D721Med (cell line): ENCODE measurements at regions not wholly inside any gene's neighbourhood (a gene's known extent, or its start where the extent isn't known, plus 50 kb on each side); places are given as distances from the start of the nearest gene placed in this dataset.
"Not testable (repeated sequence)": the region's sequence is repeated elsewhere in the genome, so short reads cannot be mapped to it uniquely, and the experiment has no call there.

Experiments used
- DNase-seq: peaks from one replicate; pipeline ENCODE4 v3.0.0; 2011; ENCODE audit warnings: low spot score; ENCODE audit not compliant: insufficient read length
- FAIRE-seq: peaks from 2 replicates; lab custom pipeline; 2011; peaks lifted over from hg19 to GRCh38; lab: Jason Lieb, UNC
- TF ChIP-seq, protein P1 (sequence below): IDR thresholded peaks from 2 replicates; pipeline ENCODE4 v1.5.1; 2012; ENCODE audit warnings: mild to moderate bottlenecking, control low read depth; ENCODE audit not compliant: insufficient read depth; ENCODE audit errors: missing control alignments

DNA sequence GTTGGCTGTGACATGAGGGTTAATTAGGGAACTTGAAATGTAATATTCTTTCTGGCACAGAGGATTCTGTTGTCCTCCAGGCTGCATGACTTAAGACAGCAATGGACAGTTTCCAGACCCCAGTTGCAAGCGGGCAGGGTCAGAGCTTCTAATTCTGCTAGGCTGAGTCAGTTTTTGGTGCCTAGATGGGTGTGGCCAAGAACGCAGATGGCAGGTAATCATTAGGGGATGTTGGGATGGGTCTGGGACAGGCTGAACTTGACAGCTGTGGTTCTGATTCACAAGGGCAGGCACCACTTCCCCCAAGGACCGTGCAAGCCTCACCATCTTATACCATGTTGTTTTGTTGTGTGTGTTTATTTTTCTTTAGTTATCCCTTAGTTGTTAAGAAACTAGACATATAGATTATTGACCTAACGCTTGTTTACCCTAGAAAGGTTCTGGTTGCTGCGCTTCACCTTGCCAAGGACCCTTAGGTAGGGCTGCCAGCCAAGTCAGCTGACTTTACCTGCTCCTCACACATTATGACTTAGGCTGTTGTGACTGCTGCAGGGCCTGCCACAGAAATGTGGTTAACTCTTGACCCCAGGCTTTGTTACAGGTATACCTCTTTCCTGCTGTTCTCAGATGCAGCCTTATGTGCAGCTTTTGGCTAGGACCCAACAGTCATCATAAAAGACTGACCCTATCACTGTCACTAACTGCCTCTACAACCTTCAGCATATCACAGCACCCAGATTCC, 117.7 kb upstream of the KLF12 start:
- TF ChIP-seq, protein P1, sequence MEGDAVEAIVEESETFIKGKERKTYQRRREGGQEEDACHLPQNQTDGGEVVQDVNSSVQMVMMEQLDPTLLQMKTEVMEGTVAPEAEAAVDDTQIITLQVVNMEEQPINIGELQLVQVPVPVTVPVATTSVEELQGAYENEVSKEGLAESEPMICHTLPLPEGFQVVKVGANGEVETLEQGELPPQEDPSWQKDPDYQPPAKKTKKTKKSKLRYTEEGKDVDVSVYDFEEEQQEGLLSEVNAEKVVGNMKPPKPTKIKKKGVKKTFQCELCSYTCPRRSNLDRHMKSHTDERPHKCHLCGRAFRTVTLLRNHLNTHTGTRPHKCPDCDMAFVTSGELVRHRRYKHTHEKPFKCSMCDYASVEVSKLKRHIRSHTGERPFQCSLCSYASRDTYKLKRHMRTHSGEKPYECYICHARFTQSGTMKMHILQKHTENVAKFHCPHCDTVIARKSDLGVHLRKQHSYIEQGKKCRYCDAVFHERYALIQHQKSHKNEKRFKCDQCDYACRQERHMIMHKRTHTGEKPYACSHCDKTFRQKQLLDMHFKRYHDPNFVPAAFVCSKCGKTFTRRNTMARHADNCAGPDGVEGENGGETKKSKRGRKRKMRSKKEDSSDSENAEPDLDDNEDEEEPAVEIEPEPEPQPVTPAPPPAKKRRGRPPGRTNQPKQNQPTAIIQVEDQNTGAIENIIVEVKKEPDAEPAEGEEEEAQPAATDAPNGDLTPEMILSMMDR: no peak
- no peak for DNase-seq
- no peak for FAIRE-seq

DNA sequence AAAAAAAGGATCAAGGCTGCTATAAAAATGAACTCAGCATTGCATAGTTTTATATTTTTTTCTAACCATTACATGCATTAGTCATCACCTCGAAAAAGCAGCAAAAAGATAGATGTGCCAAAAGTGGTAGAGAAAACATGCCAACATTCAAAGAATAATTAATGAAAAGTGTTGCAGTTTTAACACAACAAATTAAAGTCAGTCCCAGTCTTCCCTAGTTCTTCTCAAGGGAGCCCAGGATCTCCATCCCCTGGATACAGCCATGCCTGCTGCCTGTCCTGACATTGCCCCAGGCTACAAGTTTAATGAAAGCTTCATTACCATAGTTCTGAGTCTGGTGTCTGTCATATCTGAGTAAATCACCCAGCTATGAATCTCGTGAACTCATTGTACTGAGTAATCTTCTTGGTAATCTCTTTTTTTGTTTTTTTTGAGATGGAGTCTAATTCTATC, 116.6 kb upstream of the KLF12 start:
- no peak for DNase-seq
- no peak for FAIRE-seq
- TF ChIP-seq, protein P1: no peak

DNA sequence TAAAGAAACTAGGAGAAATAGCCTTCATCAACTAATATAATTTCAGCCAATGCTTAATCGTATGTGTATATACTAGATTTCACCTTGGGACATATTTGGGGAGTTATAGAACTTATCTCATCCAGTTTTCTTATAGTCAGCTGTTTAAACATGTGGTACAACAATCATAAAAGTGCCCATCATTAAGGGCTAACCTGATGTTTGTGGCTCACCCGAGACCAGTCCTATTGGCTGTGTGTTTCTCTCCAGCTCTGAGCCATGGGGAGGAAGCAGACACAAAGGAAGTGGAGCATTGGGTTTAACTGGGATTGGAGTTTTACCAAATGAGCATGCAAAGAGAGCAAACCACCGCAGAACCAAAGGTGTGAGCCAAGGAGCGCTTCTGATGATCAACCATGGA, 114.3 kb upstream of the KLF12 start:
- TF ChIP-seq, protein P1: no peak
- FAIRE-seq (no peak), DNase-seq (no peak)

DNA sequence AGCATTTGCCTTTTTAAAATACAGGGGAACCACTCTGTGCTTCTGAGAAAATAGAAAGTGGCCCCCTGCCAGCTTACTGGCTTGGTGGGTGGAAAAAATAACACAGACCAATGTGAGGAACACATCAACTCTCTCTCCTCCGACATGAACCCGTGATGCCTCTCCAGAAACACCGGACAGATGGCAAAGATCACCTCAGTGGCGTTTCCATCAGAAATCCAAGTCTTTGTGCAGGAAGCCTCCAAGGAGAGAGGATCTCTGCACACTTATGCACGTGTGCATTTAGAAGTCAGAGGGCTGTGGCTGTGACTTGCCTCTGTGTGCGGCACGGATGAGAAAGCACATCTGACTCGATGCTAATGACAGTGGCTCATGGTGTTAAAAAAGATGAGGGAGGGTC, 112.3 kb upstream of the KLF12 start:
- TF ChIP-seq, protein P1: no peak
- FAIRE-seq (no peak), DNase-seq (no peak)

DNA sequence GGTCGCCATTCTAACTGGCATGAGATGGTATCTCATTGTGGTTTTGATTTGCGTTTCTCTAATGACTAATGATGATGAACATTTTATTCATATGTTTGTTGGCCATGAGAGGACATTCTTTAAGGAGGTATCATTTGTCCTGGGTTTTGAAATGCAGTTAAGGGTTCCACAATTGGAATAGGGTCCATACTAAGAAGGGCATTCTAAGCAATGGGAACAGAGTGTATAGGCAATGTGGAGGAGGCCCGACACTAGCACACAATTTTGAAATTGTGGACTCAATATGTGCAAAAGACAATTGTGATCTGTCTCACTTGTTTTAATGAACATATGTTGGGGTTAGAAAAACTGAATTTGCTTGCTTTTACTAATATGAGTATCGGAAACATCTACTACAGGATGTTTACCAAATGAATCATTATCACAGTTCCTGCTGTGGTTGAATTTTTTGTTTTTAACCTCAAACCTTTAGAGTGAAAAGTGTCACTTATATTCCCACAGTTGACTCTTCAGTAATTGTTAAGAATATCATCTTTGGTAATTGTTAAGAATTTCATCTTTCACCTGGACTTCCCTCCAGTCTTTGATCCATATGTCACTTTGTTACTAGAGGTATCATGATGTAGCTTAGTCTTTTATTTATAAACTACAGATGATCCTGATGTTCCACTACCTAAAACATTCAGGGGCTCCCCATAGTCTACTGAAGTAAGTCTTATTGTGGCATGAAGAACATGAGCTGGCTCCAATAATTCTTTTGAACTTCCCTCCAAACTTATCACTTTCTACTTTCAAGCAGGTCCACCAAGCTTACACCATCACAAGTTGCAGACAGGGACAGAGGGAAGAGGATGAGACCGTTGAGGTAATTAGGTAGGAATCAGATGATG, 109.7 kb upstream of the KLF12 start:
- TF ChIP-seq, protein P1: no peak
- DNase-seq (no peak), FAIRE-seq (no peak)

DNA sequence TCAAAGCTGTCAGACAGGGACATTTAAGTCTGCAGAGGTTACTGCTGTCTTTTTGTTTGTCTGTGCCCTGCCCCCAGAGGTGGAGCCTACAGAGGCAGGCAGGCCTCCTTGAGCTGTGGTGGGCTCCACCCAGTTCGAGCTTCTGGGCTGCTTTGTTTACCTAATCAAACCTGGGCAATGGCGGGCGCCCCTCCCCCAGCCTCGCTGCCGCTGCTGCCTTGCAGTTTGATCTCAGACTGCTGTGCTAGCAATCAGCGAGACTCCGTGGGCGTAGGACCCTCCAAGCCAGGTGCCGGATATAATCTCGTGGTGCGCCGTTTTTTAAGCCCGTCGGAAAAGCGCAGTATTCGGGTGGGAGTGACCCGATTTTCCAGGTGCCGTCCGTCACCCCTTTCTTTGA, 107.1 kb upstream of the KLF12 start:
- not testable (repeated sequence) for FAIRE-seq, DNase-seq

DNA sequence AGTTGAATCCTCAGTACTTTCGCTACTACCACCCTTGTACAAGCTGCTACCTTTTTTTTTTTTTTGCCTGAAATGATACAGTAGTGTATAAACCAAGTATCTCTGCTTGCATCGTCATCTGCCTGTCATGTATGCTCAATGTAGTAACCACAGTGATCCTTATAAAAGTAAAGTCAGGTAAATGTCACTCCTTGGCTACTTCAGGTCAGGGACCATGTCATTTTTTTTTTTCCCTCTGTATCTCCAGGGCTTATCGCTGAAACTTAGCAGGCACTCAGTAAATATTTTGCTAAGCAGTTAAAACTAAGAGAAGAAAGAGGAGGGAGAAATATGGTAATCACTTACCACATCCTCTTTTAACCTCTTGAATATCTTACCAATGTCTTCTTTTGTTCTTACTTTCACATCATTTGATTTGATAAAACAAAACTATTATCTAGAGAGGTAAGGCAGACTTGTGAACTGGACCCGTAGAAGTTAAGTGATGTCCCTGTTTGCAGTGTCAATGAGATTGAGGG, 96.8 kb upstream of the KLF12 start:
- TF ChIP-seq, protein P1: no peak
- no peak for FAIRE-seq
- DNase-seq: no peak
